ENCODE measurements at regions not wholly inside any gene's neighbourhood (a gene's known extent, or its start where the extent isn't known, plus 50 kb on each side); places are given as distances from the start of the nearest gene placed in this dataset.
"Not testable (repeated sequence)": the region's sequence is repeated elsewhere in the genome, so short reads cannot be mapped to it uniquely, and the experiment has no call there.

DNA sequence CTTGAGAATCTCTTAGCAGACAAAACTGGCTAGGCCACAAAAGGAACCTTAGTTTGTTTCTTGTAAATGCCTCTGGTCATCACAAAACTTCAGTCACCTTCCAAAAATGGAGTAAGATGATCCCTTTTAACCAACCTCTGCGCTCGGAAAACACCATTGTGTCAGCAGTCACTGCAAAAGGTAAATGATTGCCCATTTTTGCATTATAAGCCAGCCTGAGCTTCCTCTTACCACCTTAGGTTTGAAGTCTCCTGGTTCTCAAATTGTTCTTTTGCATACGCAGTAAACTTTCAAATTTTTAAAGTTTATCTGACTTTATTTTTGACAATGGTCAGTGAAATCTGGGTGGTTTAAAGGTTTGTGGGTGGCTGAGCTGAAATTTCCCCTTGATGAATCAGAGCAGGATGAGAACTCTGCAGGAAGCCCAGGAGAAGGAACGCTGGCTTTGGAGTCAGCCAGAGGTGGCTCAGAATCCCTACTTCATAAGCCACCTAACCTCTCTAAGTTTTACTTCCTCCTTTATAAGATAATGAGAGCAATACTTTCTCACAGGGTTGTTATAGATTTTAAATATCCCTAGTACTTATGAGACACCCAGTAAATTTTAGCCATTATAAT, 131.4 kb downstream of the MED10 start:
- Histone ChIP-seq H3K9ac (ENCODE audit: low read length in 3 of 3) (no peak overlapping the region), H3K9me3 (ENCODE audit: control insufficient read depth in 2 of 3, insufficient read depth in 1 of 3, low read length in 3 of 3) (no peaks in the 10 kb centered on the region), H3K36me3 (ENCODE audit: control insufficient read depth in 2 of 3, insufficient read depth in 3 of 3, low read length in 3 of 3) (no peaks in the 10 kb centered on the region), H3K4me1 (ENCODE audit: control insufficient read depth in 2 of 3, insufficient read depth in 2 of 3, low read depth in 1 of 3, low read length in 3 of 3) (no peaks in the 10 kb centered on the region), H3K4me3 (ENCODE audit: low read length in 3 of 3) (no peak overlapping the region), H3K27ac (ENCODE audit: low read depth in 2 of 2, low read length in 2 of 2) (no peak overlapping the region), H3K27me3 (ENCODE audit: control insufficient read depth, insufficient read depth, low read length) (no peaks in the 10 kb centered on the region)
- TF ChIP-seq, protein P1, sequence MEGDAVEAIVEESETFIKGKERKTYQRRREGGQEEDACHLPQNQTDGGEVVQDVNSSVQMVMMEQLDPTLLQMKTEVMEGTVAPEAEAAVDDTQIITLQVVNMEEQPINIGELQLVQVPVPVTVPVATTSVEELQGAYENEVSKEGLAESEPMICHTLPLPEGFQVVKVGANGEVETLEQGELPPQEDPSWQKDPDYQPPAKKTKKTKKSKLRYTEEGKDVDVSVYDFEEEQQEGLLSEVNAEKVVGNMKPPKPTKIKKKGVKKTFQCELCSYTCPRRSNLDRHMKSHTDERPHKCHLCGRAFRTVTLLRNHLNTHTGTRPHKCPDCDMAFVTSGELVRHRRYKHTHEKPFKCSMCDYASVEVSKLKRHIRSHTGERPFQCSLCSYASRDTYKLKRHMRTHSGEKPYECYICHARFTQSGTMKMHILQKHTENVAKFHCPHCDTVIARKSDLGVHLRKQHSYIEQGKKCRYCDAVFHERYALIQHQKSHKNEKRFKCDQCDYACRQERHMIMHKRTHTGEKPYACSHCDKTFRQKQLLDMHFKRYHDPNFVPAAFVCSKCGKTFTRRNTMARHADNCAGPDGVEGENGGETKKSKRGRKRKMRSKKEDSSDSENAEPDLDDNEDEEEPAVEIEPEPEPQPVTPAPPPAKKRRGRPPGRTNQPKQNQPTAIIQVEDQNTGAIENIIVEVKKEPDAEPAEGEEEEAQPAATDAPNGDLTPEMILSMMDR (IDR thresholded peaks at IDR 0.05; ENCODE audit: borderline replicate concordance, extremely low read depth, insufficient read depth): no peak
- FAIRE-seq: no peak
- intact Hi-C loops (cut with DNase I): no loop called here
- no peak for DNase-seq

DNA sequence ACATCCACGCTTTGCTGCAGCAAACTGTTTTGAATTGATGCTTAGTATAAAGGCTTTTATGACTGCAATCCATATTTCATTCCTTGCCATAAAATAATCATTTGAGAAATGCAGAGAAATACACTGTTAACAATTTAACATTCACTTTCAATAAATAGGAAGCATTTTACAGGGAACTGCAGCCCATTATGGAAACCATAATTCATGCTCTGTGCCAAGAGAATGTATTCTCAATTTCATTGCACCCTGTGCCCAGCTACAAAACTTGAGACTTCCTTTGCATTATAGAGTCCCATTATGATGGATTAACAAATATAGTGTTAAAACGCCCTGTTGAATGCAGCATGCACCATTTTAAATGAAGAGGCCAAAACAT, 134.0 kb downstream of the MED10 start:
- no peaks in the 10 kb centered on the region for H3K36me3 ChIP-seq (ENCODE audit: control insufficient read depth in 2 of 3, insufficient read depth in 3 of 3, low read length in 3 of 3)
- DNase-seq (no peak), FAIRE-seq (no peak)
- TF ChIP-seq, protein P1 (IDR thresholded peaks at IDR 0.05; ENCODE audit: borderline replicate concordance, extremely low read depth, insufficient read depth): no peak
- H3K9ac ChIP-seq (ENCODE audit: low read length in 3 of 3): no peak overlapping the region
- H3K4me3 ChIP-seq (ENCODE audit: low read length in 3 of 3): no peak overlapping the region
- no peaks in the 10 kb centered on the region for H3K9me3 ChIP-seq (ENCODE audit: control insufficient read depth in 2 of 3, insufficient read depth in 1 of 3, low read length in 3 of 3)
- H3K27ac ChIP-seq (ENCODE audit: low read depth in 2 of 2, low read length in 2 of 2): no peak overlapping the region
- intact Hi-C loops (cut with DNase I): no loop called here
- H3K4me1 ChIP-seq (ENCODE audit: control insufficient read depth in 2 of 3, insufficient read depth in 2 of 3, low read depth in 1 of 3, low read length in 3 of 3): no peaks in the 10 kb centered on the region
- no peaks in the 10 kb centered on the region for H3K27me3 ChIP-seq (ENCODE audit: control insufficient read depth, insufficient read depth, low read length)

DNA sequence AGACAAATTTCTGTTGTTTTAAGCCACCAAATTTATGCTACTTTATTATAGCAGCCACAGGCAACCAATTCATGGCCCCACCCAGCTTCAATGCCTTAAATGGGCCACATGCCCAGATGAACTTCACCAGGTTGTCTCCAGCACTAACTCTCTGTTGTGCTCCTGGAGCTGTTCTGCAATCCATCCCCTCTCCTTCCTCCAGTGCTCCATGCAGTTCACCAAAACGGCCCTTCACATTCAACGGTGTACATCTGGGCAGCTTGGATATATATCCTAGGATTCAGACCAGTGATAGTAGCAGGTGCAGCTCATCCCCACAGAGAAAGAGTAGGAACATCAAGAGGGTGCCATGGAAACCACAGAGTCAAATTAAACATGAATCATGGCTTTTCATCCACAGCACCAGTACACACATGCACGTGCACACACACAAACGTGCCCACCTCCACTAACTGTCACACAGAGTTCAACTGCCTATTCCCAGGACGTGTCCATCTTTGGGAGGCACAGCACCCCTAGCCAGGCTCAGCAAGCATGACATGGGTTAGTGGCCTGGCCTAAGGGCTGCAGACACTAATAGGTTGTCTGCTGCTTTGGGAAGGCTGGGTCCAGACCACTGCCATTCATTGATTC, 134.5 kb downstream of the MED10 start:
- Histone ChIP-seq H3K27me3 (ENCODE audit: control insufficient read depth, insufficient read depth, low read length) (no peaks in the 10 kb centered on the region), H3K36me3 (ENCODE audit: control insufficient read depth in 2 of 3, insufficient read depth in 3 of 3, low read length in 3 of 3) (no peaks in the 10 kb centered on the region), H3K9me3 (ENCODE audit: control insufficient read depth in 2 of 3, insufficient read depth in 1 of 3, low read length in 3 of 3) (no peaks in the 10 kb centered on the region), H3K4me1 (ENCODE audit: control insufficient read depth in 2 of 3, insufficient read depth in 2 of 3, low read depth in 1 of 3, low read length in 3 of 3) (no peaks in the 10 kb centered on the region), H3K4me3 (ENCODE audit: low read length in 3 of 3) (no peak overlapping the region), H3K9ac (ENCODE audit: low read length in 3 of 3) (no peak overlapping the region), H3K27ac (ENCODE audit: low read depth in 2 of 2, low read length in 2 of 2) (no peak overlapping the region)
- TF ChIP-seq, protein P1 (IDR thresholded peaks at IDR 0.05; ENCODE audit: borderline replicate concordance, extremely low read depth, insufficient read depth): no peak
- intact Hi-C loops (cut with DNase I): no loop called here
- FAIRE-seq (no peak), DNase-seq (no peak)

DNA sequence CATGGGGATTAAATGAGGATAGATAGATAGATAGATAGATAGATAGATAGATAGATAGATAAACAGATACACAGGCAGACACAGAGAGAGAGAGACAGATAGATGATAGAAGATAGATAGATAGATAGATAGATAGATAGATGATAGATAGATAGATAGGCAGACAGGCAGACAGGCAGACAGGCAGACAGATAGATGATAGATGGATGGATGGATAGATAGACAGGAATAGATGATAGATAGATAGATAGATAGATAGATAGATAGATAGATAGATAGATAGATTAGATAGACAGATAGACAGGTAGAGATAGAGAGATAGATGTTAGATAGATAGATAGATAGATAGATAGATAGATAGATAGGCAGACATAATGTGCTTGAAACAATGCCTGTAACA, 137.3 kb downstream of the MED10 start:
- H3K9ac ChIP-seq (ENCODE audit: low read length in 3 of 3); H3K27me3 ChIP-seq (ENCODE audit: control insufficient read depth, insufficient read depth, low read length); H3K4me1 ChIP-seq (ENCODE audit: control insufficient read depth in 2 of 3, insufficient read depth in 2 of 3, low read depth in 1 of 3, low read length in 3 of 3); H3K9me3 ChIP-seq (ENCODE audit: control insufficient read depth in 2 of 3, insufficient read depth in 1 of 3, low read length in 3 of 3); H3K4me3 ChIP-seq (ENCODE audit: low read length in 3 of 3); H3K27ac ChIP-seq (ENCODE audit: low read depth in 2 of 2, low read length in 2 of 2); H3K36me3 ChIP-seq (ENCODE audit: control insufficient read depth in 2 of 3, insufficient read depth in 3 of 3, low read length in 3 of 3); intact Hi-C loops (cut with DNase I); DNase-seq; FAIRE-seq: not testable (repeated sequence)
